IMR-90 (cell line): ENCODE measurements at regions not wholly inside any gene's neighbourhood (a gene's known extent, or its start where the extent isn't known, plus 50 kb on each side); places are given as distances from the start of the nearest gene placed in this dataset.

ENCODE experiments used
- ATAC-seq: fragments of 200-7000 bp; cut with Tn5 transposase; 2 replicates; pipeline ENCODE4 v1.9.1; 2020; ENCODE audit warnings: low read depth, mild to moderate bottlenecking, moderate library complexity
- BruUV-seq: library from RNA; stranded (reverse); fragments of 400-500 nt; replicated peaks from 2 replicates; lab custom pipeline; 2021; lab: Mats Ljungman, UMichigan
- CTCF ChIA-PET: fragments of 300-600 bp; formaldehyde crosslinking; extraction: SDS; loops from one replicate; lab custom pipeline; 2021; ENCODE audit warnings: antibody characterized with exemption; lab: Yijun Ruan, JAX
- POLR2A ChIA-PET: fragments of 300-600 bp; sonication (Branson Sonifier 250); formaldehyde crosslinking; loops from one replicate; lab custom pipeline; 2022; ENCODE audit warnings: antibody characterized with exemption; ENCODE audit not compliant: unreplicated experiment; lab: Charles Lee
- DNase-seq: peaks from one replicate; pipeline ENCODE4 v3.0.0; 2013
- H2AFZ ChIP-seq: replicated peaks from 2 replicates; pipeline ENCODE3; 2013; ENCODE audit warnings: low read length, mild to moderate bottlenecking; ENCODE audit not compliant: poor library complexity
- H2AK5ac ChIP-seq: 2 replicates; pipeline ENCODE4 v1.6.1; 2013; ENCODE audit warnings: low read depth, low read length, inconsistent platforms
- H2AK9ac ChIP-seq: replicated peaks from 2 replicates; pipeline ENCODE3; 2013; ENCODE audit warnings: mild to moderate bottlenecking, low read depth, low read length, moderate library complexity; ENCODE audit not compliant: poor library complexity
- H2BK120ac ChIP-seq: 2 replicates; pipeline ENCODE4 v1.6.1; 2013; ENCODE audit warnings: low read depth, low read length, inconsistent platforms
- H2BK15ac ChIP-seq: 3 replicates; pipeline ENCODE4 v1.6.1; 2013; ENCODE audit warnings: low read depth, low read length, inconsistent platforms
- H2BK20ac ChIP-seq: 2 replicates; pipeline ENCODE4 v1.6.1; 2013; ENCODE audit warnings: low read depth, mild to moderate bottlenecking, inconsistent platforms, low read length, moderate library complexity
- H2BK5ac ChIP-seq: 2 replicates; pipeline ENCODE4 v1.6.1; 2013; ENCODE audit warnings: mild to moderate bottlenecking, low read depth, low read length, inconsistent platforms; ENCODE audit not compliant: poor library complexity, severe bottlenecking
- H3K14ac ChIP-seq: replicated peaks from 2 replicates; pipeline ENCODE4 v1.6.1; 2013; ENCODE audit warnings: low read depth, low read length, inconsistent platforms
- H3K18ac ChIP-seq: 2 replicates; pipeline ENCODE4 v1.6.1; 2013; ENCODE audit warnings: low read depth, low read length, control low read depth
- H3K23ac ChIP-seq: 2 replicates; pipeline ENCODE4 v1.6.1; 2013; ENCODE audit warnings: low read depth, low read length, inconsistent platforms
- H3K27ac ChIP-seq: 2 replicates; pipeline ENCODE4 v1.5.1; 2013; ENCODE audit warnings: mild to moderate bottlenecking, control low read depth, low read length; ENCODE audit not compliant: insufficient read depth
- H3K27me3 ChIP-seq: 2 replicates; pipeline ENCODE4 v1.6.1; 2013; ENCODE audit warnings: low read length; ENCODE audit not compliant: control insufficient read depth, insufficient read depth
- H3K36me3 ChIP-seq: 2 replicates; pipeline ENCODE4 v1.6.1; 2013; ENCODE audit warnings: low read length, mixed read lengths; ENCODE audit not compliant: control insufficient read depth, insufficient read depth
- H3K4ac ChIP-seq: 2 replicates; pipeline ENCODE4 v1.6.1; 2013; ENCODE audit warnings: low read depth, low read length, inconsistent platforms
- H3K4me1 ChIP-seq: 2 replicates; pipeline ENCODE4 v1.6.1; 2013; ENCODE audit warnings: low read length, mixed read lengths; ENCODE audit not compliant: control insufficient read depth, insufficient read depth
- H3K4me2 ChIP-seq: 2 replicates; pipeline ENCODE4 v1.6.1; 2013; ENCODE audit warnings: low read depth, mild to moderate bottlenecking, control low read depth, low read length, moderate library complexity
- H3K4me3 ChIP-seq: 2 replicates; pipeline ENCODE4 v1.5.1; 2013; ENCODE audit warnings: low read depth, mild to moderate bottlenecking, control low read depth, low read length, moderate library complexity; ENCODE audit not compliant: insufficient read depth
- H3K56ac ChIP-seq: 2 replicates; pipeline ENCODE4 v1.6.1; 2013; ENCODE audit warnings: low read length, inconsistent platforms; ENCODE audit not compliant: insufficient read depth; ENCODE audit errors: extremely low read depth
- H3K79me1 ChIP-seq, 2 experiments: 2 replicates each; pipeline ENCODE4 v1.6.1; 2013; ENCODE audit warnings: low read length in 2 of 2, inconsistent platforms in 1 of 2, low read depth in 1 of 2
- H3K9ac ChIP-seq: 2 replicates; pipeline ENCODE4 v1.6.1; 2013; ENCODE audit warnings: low read depth, low read length, control low read depth
- H3K9me1 ChIP-seq: 2 replicates; pipeline ENCODE4 v1.6.1; 2013; ENCODE audit warnings: low read length, inconsistent platforms; ENCODE audit not compliant: insufficient read depth
- H3K9me3 ChIP-seq: 2 replicates; pipeline ENCODE4 v1.6.1; 2013; ENCODE audit warnings: low read length; ENCODE audit not compliant: control insufficient read depth, insufficient read depth
- H4K20me1 ChIP-seq: 2 replicates; pipeline ENCODE4 v1.6.1; 2013; ENCODE audit warnings: low read length, inconsistent platforms; ENCODE audit not compliant: insufficient read depth
- H4K5ac ChIP-seq: 2 replicates; pipeline ENCODE4 v1.6.1; 2013; ENCODE audit warnings: mild to moderate bottlenecking, low read depth, low read length, control low read depth
- H4K8ac ChIP-seq, 2 experiments: 2 replicates each; pipeline ENCODE4 v1.6.1; 2013; ENCODE audit warnings: low read depth in 2 of 2, low read length in 2 of 2, control low read depth in 1 of 2, inconsistent platforms in 1 of 2
- H4K91ac ChIP-seq: 2 replicates; pipeline ENCODE4 v1.6.1; 2013; ENCODE audit warnings: low read depth, low read length, inconsistent platforms; ENCODE audit not compliant: insufficient read depth
- CTCF ChIP-seq: conservative IDR thresholded peaks from 2 replicates; pipeline ENCODE4 v1.5.1; 2012; ENCODE audit warnings: mild to moderate bottlenecking, low read depth, low read length, improper control_type of control experiment
- NFE2L2 ChIP-seq: fragments of 150-350 bp; IDR thresholded peaks from 2 replicates; pipeline ENCODE4 v1.6.1; 2016; ENCODE audit warnings: low read depth, mild to moderate bottlenecking, low read length
- WGBS, 2 experiments: methylation state at CpG; one replicate each; pipeline versions ENCODE4 v1.1.5 to v1.1.7; 2013; ENCODE audit warnings: missing lambda C conversion rate in 2 of 2; ENCODE audit not compliant: insufficient read length in 1 of 2; ENCODE audit errors: extremely low coverage in 2 of 2; 5-methylcytosine and 5-hydroxymethylcytosine counted together
- dilution Hi-C: fragments of 300-500 bp; cut with HindIII; formaldehyde crosslinking; loops from one replicate; pipeline ENCODE4 v1.14.3; 2018; ENCODE audit warnings: low sequenced_read_pairs; ENCODE audit not compliant: unreplicated experiment
- in situ Hi-C: fragments of 300-500 bp; cut with MboI; formaldehyde crosslinking; loops from 3 replicates; pipeline ENCODE4 v1.14.3; 2019; ENCODE audit warnings: low sequenced_read_pairs, inconsistent platforms, mixed read lengths
- intact Hi-C: fragments of 100-400 bp; cut with micrococcal nuclease; formaldehyde crosslinking; loops from 2 replicates; pipeline ENCODE4 v1.10.0; 2022

GRCh38 chr4:173752610-173753230 lies 222.7 kb upstream of the HAND2 start:
- H3K27me3 ChIP-seq = no peaks in the 10 kb centered on the region
- ChIA-PET CTCF (interaction anchor here (1.0 to 1.5 kb wide), 2 partner anchors 10 to 92 kb away, joined by 3 to 11 read pairs; no protein-coding TSS in a partner anchor), POLR2A (no interaction called here)
- H3K4me1 ChIP-seq = no peaks in the 10 kb centered on the region
- no peak overlapping the region for H2AK5ac ChIP-seq
- no peak overlapping the region for H4K5ac ChIP-seq
- BruUV-seq = no TSS peak
- no peak overlapping the region for H3K14ac ChIP-seq
- no peak overlapping the region for H3K18ac ChIP-seq
- H3K56ac ChIP-seq = no peak overlapping the region
- H3K9ac ChIP-seq = no peak overlapping the region
- no peak overlapping the region for H2BK120ac ChIP-seq
- no peaks in the 10 kb centered on the region for H3K9me3 ChIP-seq
- no peak overlapping the region for H4K8ac ChIP-seq
- 80% methylated on average over 1 of the region's 7 CpGs; no CpG with 5 or more reads in 1 of the 2 experiments for WGBS, 2 experiments
- no peak overlapping the region for H2BK20ac ChIP-seq
- intact Hi-C loops (no loop called here), dilution Hi-C loops (no loop called here), in situ Hi-C loops (no loop called here)
- no peaks in the 10 kb centered on the region for H3K36me3 ChIP-seq
- H3K9me1 ChIP-seq = no peaks in the 10 kb centered on the region
- ATAC-seq (no peak), DNase-seq (peak; percentile 4)
- H3K23ac ChIP-seq = no peak overlapping the region
- H3K4ac ChIP-seq = no peak overlapping the region
- H3K27ac ChIP-seq = no peak overlapping the region
- H2BK15ac ChIP-seq = no peak overlapping the region
- no peak overlapping the region for H4K91ac ChIP-seq
- no peak overlapping the region for H3K4me3 ChIP-seq
- no peaks in the 10 kb centered on the region for H3K79me1 ChIP-seq
- TF ChIP-seq NFE2L2 (no peak), CTCF (0 out of 2 replicates have a peak, but pooled peaks have one; percentile 18)
- peak overlapping the region; percentile 17 for H2AFZ ChIP-seq
- no peak overlapping the region for H2BK5ac ChIP-seq
- no peak overlapping the region for H3K4me2 ChIP-seq
- no peaks in the 10 kb centered on the region for H4K20me1 ChIP-seq
- no peak overlapping the region for H2AK9ac ChIP-seq
